ENCODE measurements at regions not wholly inside any gene's neighbourhood (a gene's known extent, or its start where the extent isn't known, plus 50 kb on each side); places are given as distances from the start of the nearest gene placed in this dataset.
"Not testable (repeated sequence)": the region's sequence is repeated elsewhere in the genome, so short reads cannot be mapped to it uniquely, and the experiment has no call there.

- DNase-seq (ENCODE audit: low spot score), result no peak
Measured at GRCh38 chr18:11380968-11381367, 228.4 kb upstream of the SLC35G4 start.

GRCh38 chr18:11379660-11380059 is 229.7 kb upstream of the SLC35G4 start:
- no peak for DNase-seq (ENCODE audit: low spot score)

- no peak for DNase-seq (ENCODE audit: low spot score)
Measured at GRCh38 chr18:11377766-11378540, 228.6 kb upstream of the PIEZO2 start.

- DNase-seq (ENCODE audit: low spot score), result no peak
Measured at GRCh38 chr18:11372163-11372562, 222.8 kb upstream of the PIEZO2 start.

- DNase-seq (ENCODE audit: low spot score), result no peak
Measured at GRCh38 chr18:11369556-11369955, 220.2 kb upstream of the PIEZO2 start.

- DNase-seq (ENCODE audit: low spot score), result no peak
Measured at GRCh38 chr18:11368020-11368419, 218.7 kb upstream of the PIEZO2 start.

- no peak for DNase-seq (ENCODE audit: low spot score)
Measured at GRCh38 chr18:11367351-11367750, 218.0 kb upstream of the PIEZO2 start.

GRCh38 chr18:11366410-11366809 is 217.0 kb upstream of the PIEZO2 start:
- no peak for DNase-seq (ENCODE audit: low spot score)

GRCh38 chr18:11362856-11363255 is 213.5 kb upstream of the PIEZO2 start:
- DNase-seq (ENCODE audit: low spot score), result no peak

- DNase-seq (ENCODE audit: low spot score), result not testable (repeated sequence)
Measured at GRCh38 chr18:11361862-11362261, 212.5 kb upstream of the PIEZO2 start.

GRCh38 chr18:11357678-11358077 is 208.3 kb upstream of the PIEZO2 start:
- DNase-seq (ENCODE audit: low spot score), result no peak

- not testable (repeated sequence) for DNase-seq (ENCODE audit: low spot score)
Measured at GRCh38 chr18:11344576-11344975, 195.2 kb upstream of the PIEZO2 start.

- DNase-seq (ENCODE audit: low spot score), result no peak
Measured at GRCh38 chr18:11343096-11343495, 193.7 kb upstream of the PIEZO2 start.

- not testable (repeated sequence) for DNase-seq (ENCODE audit: low spot score)
Measured at GRCh38 chr18:11342115-11342514, 192.7 kb upstream of the PIEZO2 start.

GRCh38 chr18:11339188-11339775 is 189.9 kb upstream of the PIEZO2 start:
- peak; percentile 11 for DNase-seq (ENCODE audit: low spot score)

- DNase-seq (ENCODE audit: low spot score), result no peak
Measured at GRCh38 chr18:11336241-11336640, 186.9 kb upstream of the PIEZO2 start.

GRCh38 chr18:11327391-11328009 is 178.1 kb upstream of the PIEZO2 start:
- no peak for DNase-seq (ENCODE audit: low spot score)

GRCh38 chr18:11324956-11325882 is 175.8 kb upstream of the PIEZO2 start:
- peak; percentile 74 for DNase-seq (ENCODE audit: low spot score)

GRCh38 chr18:11324510-11324909 is 175.1 kb upstream of the PIEZO2 start:
- DNase-seq (ENCODE audit: low spot score), result no peak

- peak; percentile 14 for DNase-seq (ENCODE audit: low spot score)
Measured at GRCh38 chr18:11323359-11323819, 174.0 kb upstream of the PIEZO2 start.

GRCh38 chr18:11322716-11323115 is 173.3 kb upstream of the PIEZO2 start:
- no peak for DNase-seq (ENCODE audit: low spot score)

GRCh38 chr18:11322006-11322405 is 172.6 kb upstream of the PIEZO2 start:
- no peak for DNase-seq (ENCODE audit: low spot score)

Measured in GM03348 (cell line).